GM18909 (cell line): ENCODE measurements at regions not wholly inside any gene's neighbourhood (a gene's known extent, or its start where the extent isn't known, plus 50 kb on each side); places are given as distances from the start of the nearest gene placed in this dataset.
"Not testable (repeated sequence)": the region's sequence is repeated elsewhere in the genome, so short reads cannot be mapped to it uniquely, and the experiment has no call there.

Source experiments
- ATAC-seq: cut with Tn5 transposase; IDR thresholded peaks from one replicate; pipeline ENCODE4 v1.9.1; 2021; ENCODE audit warnings: mild to moderate bottlenecking; ENCODE audit not compliant: unreplicated experiment, poor library complexity

DNA sequence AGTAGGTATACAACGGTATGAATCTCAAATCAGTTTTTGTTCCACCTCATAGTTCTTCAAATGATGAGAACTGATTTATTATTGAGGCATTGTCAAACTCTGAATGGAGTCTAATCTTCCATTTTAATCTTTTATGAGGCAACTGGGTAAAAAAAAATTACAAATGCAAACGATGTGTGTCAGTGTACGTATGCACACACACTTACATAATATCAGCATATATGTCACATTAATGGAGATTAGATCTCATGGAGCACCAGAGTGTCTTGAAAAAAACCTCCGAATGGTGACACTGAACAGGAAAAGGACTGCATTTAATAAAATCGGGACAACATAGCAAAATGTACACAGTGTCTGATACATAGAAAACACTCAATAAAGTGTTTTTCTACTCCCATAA is 842.7 kb downstream of the EFNB2 start:
- no peak for ATAC-seq

DNA sequence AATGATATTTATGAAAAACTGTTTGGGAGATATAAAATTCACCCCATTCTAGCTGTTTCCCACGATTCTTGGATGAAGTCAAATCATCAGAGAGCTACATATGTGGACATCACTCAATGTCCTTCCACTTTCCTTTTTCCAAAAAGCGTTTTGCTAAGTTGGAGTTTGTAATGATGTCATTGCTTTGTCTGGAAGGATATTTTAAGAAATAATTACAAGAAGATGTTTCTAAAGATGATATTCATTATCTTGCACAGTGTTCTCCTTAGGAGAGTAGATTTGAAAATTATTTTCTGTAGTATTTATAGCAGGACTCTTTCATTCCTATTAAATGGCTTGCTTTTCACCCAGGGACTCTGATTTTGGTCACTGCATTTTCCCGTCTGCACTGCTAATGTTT is 851.2 kb downstream of the EFNB2 start:
- no peak for ATAC-seq

DNA sequence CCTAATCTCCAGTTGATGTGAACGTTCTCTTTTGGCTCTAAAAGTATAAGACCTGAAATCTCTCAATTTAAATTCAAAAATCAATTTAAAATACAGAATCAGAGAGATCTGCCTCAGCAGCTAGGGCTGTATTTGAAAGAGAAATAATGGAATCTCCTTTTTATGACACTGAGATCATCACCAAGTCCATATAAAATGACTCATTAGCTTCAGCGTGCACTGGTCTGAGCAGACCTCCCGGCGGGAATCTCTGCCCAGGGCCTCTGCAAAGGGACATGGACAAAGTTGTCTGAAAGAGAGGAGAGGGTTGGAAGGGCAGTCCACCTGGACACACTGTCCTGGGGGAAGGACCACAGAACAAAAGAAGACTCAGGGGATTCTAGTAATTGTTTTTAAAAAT is 855.6 kb downstream of the EFNB2 start:
- no peak for ATAC-seq

DNA sequence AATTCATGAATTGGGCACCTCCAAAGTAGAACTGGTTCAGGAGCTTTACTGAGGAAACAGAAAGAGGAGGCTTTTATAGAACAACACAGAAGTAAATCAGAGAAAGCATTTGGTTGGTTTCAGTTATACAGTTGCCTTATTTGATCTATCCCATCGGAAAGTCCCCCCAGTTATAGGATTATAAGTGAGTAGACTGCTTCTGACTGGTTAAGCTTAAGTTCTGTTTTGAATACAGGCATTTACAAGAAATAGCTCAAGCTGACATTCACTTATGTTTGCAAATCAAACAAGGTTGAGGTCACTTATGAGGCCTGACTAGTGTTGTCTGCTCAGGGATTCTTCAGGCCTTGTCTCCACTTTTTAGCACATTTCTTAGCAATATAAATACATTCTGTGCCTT is 857.4 kb downstream of the EFNB2 start:
- no peak for ATAC-seq

DNA sequence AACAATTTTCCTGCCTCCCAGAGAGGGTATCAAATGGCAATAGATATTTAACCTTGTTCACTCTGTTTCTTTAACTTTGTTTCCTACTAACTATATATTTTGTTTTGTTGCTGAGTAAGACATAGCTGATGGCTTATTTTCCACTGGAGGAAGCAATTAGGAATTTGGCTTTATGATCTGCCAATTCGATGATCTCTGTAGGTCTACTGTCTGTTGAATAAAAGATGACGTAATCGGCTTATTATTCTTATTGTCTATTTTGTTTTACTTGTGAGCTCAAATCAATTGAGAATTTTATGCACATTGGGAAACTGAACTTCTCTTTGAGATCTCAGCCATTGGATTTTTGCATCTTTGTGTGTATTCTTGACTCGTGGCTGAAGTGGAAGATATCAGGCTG is 862.6 kb downstream of the EFNB2 start:
- ATAC-seq = no peak

DNA sequence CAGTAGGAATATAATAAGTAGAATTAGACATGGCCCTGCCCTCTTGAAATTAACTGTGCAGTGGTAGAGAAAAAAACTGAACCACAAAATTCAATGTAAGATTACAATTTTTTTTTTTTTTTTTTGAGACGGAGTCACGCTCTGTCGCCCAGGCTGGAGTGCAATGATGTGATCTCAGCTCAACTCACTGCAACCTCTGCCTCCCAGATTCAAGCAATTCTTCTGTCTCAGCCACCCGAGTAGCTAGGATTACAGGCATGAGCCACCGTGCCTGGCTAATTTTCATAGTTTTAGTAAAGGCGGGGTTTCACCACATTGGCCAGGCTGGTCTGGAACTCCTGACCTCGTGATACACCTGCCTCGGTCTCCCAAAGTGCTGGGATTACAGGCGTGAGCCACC is 864.3 kb downstream of the EFNB2 start:
- not testable (repeated sequence) for ATAC-seq

DNA sequence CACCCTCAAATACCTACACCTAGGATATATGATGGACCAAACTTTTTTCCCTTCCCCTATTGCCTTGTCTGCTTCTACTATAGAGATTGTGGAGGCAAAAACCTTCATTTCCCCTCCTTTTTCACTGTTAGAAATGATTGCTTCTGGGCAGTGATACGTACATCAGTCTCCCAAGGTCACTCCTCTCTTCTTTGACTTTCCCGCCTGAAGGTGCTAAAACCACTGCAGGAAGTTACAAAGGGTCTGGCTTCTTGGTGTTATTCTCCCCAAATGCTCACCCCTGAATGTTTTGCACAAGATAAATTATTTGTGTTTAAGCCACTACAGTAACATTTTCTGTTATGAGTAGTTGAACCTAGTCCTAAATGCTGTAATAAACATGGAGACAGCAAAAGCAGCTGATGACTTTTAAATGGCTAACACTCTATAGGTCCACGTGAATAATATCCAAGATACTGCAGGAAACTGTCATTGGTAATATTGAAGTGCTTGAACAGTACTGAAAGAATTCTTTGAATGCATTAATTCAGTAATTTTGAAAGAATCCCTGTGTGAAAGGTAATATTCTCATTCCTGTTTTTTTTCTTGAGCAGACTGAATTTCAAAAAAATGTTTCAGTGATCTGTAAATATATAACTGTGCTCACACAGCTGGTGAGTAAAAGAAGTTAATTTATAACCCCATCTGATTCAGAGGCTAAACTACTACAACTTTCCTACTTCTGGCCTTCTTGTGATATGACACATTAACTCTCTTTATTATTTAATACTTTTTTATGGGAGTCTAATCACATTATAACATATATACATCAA is 865.1 kb downstream of the EFNB2 start:
- no peak for ATAC-seq

DNA sequence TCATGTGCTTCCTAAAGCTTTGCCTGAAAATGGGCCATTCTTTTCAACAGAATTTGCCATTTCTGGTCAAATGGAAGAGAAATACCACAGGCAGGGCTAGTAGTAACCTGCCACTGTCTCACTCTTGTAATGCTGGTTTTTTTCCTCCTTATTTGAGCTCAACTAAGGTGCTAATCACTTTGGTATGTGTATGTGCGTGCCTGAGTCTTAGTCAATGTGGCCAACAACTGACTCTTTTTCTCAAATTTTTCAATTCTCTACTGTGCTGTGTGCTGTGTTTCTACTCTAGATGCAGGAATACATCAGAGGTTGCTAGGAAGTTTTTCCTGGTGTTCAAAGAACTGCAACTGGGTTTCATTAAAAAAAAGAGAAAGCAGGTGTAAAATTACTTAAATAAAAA is 870.2 kb downstream of the EFNB2 start:
- ATAC-seq = no peak

DNA sequence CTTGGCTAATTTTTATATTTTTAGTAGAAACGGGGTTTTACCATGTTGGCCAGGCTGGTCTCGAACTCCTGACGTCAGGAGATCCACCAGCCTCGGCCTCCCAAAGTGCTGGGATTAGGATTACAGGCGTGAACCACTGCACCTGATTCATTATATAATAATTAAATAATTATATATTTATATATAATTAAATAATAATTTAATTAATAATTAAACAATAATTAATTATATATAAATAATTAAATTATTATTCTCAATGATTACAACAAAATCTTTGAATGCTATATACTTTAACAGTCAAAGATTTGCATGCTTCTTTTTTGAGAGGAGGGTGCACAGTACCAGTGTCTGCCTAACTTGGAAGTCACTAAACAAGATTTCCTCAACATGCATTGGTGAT is 872.3 kb downstream of the EFNB2 start:
- ATAC-seq = no peak

DNA sequence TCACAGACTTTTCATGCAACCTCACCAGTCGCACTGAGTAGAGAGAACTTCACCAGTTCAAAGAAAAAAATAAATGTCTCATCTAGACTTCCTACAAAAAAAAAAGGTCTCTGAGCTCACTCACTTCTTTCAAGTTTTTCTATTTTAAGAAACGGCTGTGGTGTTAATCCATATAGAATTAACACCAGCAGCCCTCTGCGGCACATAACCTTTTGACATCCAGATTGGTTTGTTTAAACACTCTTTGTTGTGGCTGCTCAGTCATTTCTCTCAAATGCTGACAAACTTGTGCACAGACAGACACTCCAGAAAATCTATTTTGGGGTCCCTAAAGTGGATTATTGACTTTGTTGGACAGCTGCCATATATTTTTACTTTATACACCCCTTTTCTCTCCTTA is 874.9 kb downstream of the EFNB2 start:
- no peak for ATAC-seq

DNA sequence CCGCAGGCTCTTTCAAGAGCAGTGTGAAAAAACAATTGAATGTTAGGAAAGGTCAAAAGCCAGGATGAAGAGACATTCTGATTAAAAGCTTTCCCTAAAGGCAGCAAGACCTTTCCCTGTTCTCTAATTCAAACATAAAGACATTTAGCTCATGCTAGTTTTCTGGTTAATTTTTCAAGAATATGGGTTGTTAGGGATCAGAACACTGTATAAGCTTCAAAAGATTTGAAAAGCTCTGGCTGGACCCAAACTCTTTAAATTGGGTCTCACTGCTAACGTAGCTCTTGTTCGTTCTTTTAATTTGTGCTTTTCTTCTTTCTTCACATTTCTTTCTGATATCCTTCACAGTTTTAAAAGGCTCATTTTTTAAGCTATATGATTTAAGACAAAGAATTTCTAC is 877.0 kb downstream of the EFNB2 start:
- ATAC-seq = no peak

DNA sequence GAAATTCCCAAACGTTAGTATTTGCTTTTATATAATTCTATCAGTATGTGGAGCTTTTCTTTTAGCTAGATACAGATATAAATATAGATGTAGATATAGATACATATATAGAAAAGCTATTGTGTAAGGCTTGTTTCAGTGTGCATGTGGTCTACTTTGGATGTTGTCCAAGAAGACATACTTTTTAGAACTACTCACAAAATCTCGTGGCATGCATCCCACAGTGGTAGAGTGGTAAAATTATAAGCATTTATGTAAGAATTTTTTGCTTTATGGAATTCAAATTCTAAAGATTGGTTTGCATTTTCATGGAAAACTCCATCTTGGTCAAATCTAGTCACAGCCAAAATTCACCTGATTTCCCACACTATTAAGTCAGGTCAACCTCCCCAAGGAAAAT is 880.4 kb downstream of the EFNB2 start:
- no peak for ATAC-seq

DNA sequence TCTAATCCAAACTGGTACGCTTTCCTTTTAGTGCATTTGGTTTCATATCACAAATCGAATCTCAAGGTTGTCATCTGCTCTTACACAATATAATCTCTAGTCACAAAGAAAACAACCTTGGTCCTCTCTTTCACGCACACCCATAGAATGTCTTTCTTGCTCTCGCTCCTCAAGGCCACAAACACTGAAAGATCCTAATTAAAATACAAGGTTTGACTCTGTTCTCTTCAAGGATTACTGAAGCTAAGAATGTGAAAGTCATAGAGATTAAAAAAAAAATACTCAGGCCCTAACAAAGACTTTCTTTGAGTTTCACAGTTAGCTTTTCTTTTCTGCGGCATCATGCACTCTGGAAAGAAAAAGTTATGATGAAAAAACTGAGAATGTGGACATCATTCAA is 891.5 kb downstream of the EFNB2 start:
- ATAC-seq = no peak

DNA sequence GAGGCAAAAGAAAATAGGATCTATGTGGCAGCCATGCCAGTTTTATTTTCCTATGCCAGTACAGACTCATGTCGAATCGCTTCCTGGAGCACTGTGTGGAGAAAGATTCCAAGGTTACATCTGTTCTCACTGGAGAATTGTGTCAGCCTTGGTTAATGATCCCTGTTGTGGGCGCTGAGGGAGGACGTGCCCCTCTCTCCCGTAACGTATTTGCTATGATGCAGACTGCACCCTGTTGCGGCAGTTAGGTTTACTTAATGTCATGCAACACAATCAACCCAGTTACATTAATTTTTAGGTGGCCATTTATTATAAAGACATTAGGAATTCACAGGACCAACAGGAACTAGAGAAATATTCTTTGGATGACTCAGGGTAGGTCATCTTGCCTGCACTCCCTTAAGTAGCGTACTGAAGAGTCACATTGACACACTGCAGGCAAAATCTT is 892.9 kb downstream of the EFNB2 start:
- no peak for ATAC-seq

DNA sequence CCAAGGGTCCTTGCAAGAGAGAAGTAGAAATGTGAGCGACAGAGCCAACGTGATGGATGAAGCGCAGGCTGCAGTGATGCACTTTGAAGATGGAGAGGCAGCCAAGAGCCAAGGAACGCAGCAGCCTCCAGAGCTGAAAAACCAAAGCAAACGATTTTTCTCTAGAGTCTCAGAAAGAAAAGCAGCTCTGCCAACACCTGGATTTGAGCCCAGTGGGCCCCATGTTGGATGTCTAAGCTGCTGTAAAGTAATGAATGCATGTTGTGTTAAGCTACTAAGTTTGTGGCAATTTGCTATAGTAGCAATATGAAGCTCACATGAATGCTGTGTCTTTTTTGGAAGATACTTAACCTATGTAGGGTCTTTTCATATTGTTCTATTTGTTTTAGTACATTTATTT is 894.3 kb downstream of the EFNB2 start:
- ATAC-seq = no peak

DNA sequence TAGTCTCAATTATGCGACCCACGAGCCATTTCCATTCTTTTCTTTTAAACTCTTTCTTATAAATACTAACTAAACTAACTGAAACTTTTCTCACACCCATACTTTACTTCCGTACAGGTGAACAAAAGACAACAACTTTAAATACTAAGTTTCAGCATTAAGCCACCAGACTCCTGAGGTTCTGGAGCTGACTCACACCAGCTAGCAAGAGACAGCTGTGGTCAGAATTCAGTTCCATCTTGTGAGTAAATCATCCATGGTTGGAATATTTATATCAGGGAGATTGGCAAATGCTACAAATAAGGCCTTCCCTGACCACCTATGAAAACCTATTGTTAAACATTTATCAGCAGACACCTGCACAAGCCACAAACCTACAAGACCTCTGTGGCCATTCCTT is 897.0 kb downstream of the EFNB2 start:
- ATAC-seq = no peak

DNA sequence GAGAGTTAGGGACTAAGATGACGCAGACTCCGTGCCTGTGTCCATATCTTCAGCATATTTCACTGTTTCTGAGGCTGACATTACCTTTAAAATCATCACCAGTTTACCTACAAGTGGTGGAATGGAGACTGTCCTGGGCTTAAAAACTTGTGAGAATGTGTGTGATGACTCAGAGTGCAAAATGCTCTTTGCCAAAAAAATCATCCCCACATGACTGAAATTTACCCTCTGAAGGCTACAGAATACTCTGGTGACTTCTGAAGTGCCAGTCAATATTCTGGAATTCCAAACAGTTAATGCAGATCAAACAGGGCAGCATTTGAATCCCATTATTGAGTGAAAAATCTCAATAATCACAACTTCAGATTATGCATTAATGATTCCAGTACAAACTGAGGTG is 901.4 kb downstream of the EFNB2 start:
- ATAC-seq = no peak

DNA sequence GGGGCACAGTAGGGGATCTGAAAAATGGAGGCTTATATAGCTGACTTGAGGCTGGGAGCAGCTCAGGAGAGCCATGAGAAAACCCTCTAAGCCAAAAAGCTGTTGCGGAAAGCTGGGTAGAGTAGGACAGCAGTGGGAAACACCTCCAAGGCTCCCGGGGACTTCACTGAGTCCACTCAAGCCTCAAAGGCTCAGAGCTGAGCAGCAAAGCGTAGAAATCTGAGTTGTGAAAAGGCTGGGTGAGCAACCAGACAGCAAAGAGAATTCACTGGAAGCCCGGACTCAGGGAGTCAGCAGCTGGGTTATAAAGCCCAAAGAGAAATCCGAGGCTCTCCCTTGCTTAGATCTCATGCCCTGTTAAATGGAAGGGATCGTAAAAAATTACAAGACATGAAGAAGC is 905.0 kb downstream of the EFNB2 start:
- no peak for ATAC-seq

DNA sequence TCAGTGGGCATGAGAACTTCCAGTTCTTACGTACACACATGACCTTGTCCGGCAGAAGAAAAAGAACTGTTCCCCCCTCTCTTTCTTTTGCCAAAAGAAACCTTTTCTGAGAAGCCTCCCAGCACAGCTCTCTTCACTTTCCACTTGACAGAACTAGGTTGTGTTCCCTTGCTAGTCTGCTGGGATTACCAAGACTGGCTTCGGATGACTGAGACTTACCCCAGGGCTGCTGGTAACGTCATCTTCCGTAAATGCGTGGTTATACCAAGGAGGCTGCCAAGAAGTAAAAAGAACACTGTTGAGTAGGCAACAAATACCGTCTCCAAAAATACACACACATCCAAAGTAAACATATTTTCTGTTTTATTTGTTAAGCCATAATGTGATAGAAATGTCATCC is 908.2 kb downstream of the EFNB2 start:
- no peak for ATAC-seq

DNA sequence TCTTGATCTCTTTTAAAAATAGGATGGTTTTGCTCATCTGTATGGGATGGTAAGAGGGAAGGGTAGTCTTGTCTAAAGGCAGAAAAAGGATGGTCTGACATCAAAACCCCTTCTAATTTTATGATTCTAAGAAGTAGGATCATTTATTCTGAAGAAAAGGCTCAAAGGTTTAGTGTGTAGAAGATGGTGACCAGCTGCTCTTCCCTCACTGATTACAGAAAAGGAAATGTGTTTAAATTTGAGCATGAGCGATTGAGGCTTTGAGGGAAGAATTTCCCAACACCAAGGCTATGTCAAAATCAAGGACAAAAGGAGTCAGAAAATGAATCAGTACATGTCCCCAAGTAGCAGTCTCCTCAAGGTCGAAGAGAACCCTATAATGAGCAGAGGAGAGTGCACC is 909.8 kb downstream of the EFNB2 start:
- ATAC-seq = no peak

DNA sequence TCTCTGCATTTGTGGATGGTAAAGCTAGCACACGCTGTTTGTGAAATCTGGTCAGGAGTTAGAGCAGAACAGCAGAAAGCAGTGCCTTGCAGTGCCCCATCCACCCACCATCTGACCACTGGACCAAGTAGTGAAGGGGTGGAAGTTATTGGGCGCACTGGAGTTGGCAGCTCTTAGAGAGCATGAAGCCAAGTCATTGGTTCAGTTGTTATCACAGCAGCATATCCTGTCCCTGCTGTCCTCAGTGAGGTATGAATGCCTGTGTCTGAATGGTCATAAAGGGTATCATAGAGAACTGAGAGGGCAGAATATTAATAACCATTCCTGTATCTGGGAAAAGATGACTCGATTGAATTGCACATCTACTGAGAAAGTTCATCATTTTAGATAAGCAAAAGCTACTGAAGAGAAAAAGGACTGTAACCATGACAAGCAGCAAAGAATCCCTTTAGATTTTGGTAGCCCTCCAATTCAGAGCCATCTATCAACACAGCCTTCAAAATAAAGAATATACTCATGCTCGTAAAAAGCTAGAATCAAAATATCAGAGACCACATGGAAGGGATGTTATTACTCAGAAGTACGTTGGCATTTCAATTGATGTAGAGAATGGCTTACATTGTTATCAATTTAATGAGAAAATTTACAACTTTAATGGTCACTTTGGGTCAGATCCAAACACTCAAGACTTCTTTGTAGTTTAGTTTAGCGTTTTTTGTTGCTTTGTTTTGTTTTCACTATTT is 919.0 kb downstream of the EFNB2 start:
- no peak for ATAC-seq

DNA sequence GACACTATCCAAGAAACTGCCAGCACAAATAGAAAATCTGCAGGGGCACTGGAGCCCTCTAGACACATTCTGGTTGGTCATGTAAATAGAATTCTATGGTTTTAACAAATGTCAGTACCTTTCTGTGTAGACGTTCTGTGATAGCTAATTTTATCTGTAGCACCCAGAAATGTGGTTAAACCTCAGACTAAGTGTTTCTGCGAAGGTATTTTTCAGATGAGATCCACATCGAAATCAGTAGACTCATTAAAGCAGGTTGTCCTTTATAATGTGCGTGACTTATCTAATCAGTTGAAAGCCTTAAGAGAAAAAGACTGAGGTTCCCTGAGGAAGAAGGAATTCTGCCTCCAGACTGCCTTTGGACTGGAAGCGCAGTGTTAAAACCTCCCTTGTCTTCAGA is 922.9 kb downstream of the EFNB2 start:
- ATAC-seq = no peak
